PC-9 (cell line): ENCODE measurements at regions not wholly inside any gene's neighbourhood (a gene's known extent, or its start where the extent isn't known, plus 50 kb on each side); places are given as distances from the start of the nearest gene placed in this dataset.

Source experiments
- BruUV-seq: library from RNA; stranded (reverse); fragments of 400-500 nt; replicated peaks from 2 replicates; lab custom pipeline; 2021; lab: Mats Ljungman, UMichigan
- CTCF ChIA-PET: fragments of 300-600 bp; sonication (Branson Sonifier 250); formaldehyde crosslinking; loops from one replicate; lab custom pipeline; 2022; ENCODE audit warnings: antibody characterized with exemption; lab: Charles Lee
- POLR2A ChIA-PET: fragments of 300-600 bp; sonication (Branson Sonifier 250); formaldehyde crosslinking; loops from one replicate; lab custom pipeline; 2022; ENCODE audit warnings: antibody characterized with exemption; ENCODE audit not compliant: unreplicated experiment; lab: Charles Lee
- DNase-seq, 2 experiments: peaks; one replicate each; pipeline versions ENCODE4 v3.0.0 to v3.0.0-alpha.2; 2015 to 2022; ENCODE audit warnings: mixed read lengths in 1 of 2
- H2AFZ ChIP-seq: fragments of 200-600 bp; sonication (generic); 2 replicates; pipeline ENCODE4 v1.8.1; 2017; ENCODE audit warnings: antibody characterized with exemption
- H3F3A ChIP-seq: fragments of 200-600 bp; sonication (generic); 2 replicates; pipeline ENCODE4 v1.8.1; 2017; ENCODE audit warnings: antibody characterized with exemption, mild to moderate bottlenecking, low read depth; ENCODE audit not compliant: insufficient read depth
- H3K27ac ChIP-seq: fragments of 200-600 bp; sonication (generic); 2 replicates; pipeline ENCODE4 v1.6.1; 2016; ENCODE audit warnings: mixed run types
- H3K27me3 ChIP-seq: fragments of 200-600 bp; sonication (generic); 2 replicates; pipeline ENCODE4 v1.6.1; 2016; ENCODE audit warnings: low read depth, mixed run types; ENCODE audit not compliant: insufficient read depth
- H3K36me3 ChIP-seq: fragments of 200-600 bp; sonication (generic); 2 replicates; pipeline ENCODE4 v1.6.1; 2016; ENCODE audit warnings: low read depth, mixed run types
- H3K4me1 ChIP-seq: fragments of 200-600 bp; sonication (generic); replicated peaks from 2 replicates; pipeline ENCODE4 v1.6.1; 2016; ENCODE audit warnings: mixed run types; ENCODE audit not compliant: insufficient read depth
- H3K4me2 ChIP-seq: fragments of 200-600 bp; sonication (generic); 2 replicates; pipeline ENCODE4 v1.6.1; 2017; ENCODE audit warnings: mixed run types
- H3K4me3 ChIP-seq: fragments of 200-600 bp; sonication (generic); 2 replicates; pipeline ENCODE4 v1.6.1; 2016; ENCODE audit warnings: mixed run types
- H3K79me2 ChIP-seq: fragments of 200-600 bp; sonication (generic); 2 replicates; pipeline ENCODE4 v1.6.1; 2017; ENCODE audit warnings: low read depth, mixed run types
- H3K9me2 ChIP-seq: fragments of 200-600 bp; sonication (generic); 2 replicates; pipeline ENCODE4 v1.8.1; 2017; ENCODE audit warnings: mild to moderate bottlenecking; ENCODE audit not compliant: insufficient read depth
- H3K9me3 ChIP-seq: fragments of 200-600 bp; sonication (generic); 2 replicates; pipeline ENCODE4 v1.8.1; 2016; ENCODE audit warnings: low read depth; ENCODE audit not compliant: insufficient read depth
- H4K20me1 ChIP-seq: fragments of 200-600 bp; sonication (generic); 2 replicates; pipeline ENCODE4 v1.8.1; 2017; ENCODE audit not compliant: insufficient read depth
- EZH2 ChIP-seq: fragments of 200-600 bp; sonication (generic); IDR thresholded peaks from 2 replicates; pipeline ENCODE4 v1.8.0; 2017; ENCODE audit warnings: antibody characterized with exemption, low read depth
- intact Hi-C: fragments of 100-400 bp; cut with micrococcal nuclease; formaldehyde crosslinking; loops from one replicate; pipeline ENCODE4 v1.10.0; 2022; ENCODE audit not compliant: unreplicated experiment
- TF ChIP-seq, protein P1 (sequence below): fragments of 200-600 bp; sonication (generic); conservative IDR thresholded peaks from 2 replicates; pipeline ENCODE4 v1.6.1; 2017; ENCODE audit warnings: mixed run types, antibody characterized with exemption, mild to moderate bottlenecking, moderate library complexity

- BruUV-seq: no TSS peak
- no peaks in the 10 kb centered on the region for H3K27me3 ChIP-seq
- ChIA-PET POLR2A (no interaction called here), CTCF (no interaction called here)
- H3K4me1 ChIP-seq: no peaks in the 10 kb centered on the region
- H3K4me2 ChIP-seq: no peak overlapping the region
- no peak for DNase-seq
- H2AFZ ChIP-seq: no peak overlapping the region
- no peak overlapping the region for H3K4me3 ChIP-seq
- no peaks in the 10 kb centered on the region for H4K20me1 ChIP-seq
- no peaks in the 10 kb centered on the region for H3K36me3 ChIP-seq
- no peak for TF ChIP-seq EZH2
- TF ChIP-seq, protein P1, sequence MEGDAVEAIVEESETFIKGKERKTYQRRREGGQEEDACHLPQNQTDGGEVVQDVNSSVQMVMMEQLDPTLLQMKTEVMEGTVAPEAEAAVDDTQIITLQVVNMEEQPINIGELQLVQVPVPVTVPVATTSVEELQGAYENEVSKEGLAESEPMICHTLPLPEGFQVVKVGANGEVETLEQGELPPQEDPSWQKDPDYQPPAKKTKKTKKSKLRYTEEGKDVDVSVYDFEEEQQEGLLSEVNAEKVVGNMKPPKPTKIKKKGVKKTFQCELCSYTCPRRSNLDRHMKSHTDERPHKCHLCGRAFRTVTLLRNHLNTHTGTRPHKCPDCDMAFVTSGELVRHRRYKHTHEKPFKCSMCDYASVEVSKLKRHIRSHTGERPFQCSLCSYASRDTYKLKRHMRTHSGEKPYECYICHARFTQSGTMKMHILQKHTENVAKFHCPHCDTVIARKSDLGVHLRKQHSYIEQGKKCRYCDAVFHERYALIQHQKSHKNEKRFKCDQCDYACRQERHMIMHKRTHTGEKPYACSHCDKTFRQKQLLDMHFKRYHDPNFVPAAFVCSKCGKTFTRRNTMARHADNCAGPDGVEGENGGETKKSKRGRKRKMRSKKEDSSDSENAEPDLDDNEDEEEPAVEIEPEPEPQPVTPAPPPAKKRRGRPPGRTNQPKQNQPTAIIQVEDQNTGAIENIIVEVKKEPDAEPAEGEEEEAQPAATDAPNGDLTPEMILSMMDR: no peak
- H3K9me2 ChIP-seq: no peaks in the 10 kb centered on the region
- no peaks in the 10 kb centered on the region for H3K9me3 ChIP-seq
- H3K27ac ChIP-seq: no peak overlapping the region
- no peaks in the 10 kb centered on the region; the same call in 1 of the 2 replicates for H3F3A ChIP-seq
- H3K79me2 ChIP-seq: no peaks in the 10 kb centered on the region
- intact Hi-C loops: no loop called here
Observed at GRCh38 chr1:87760654-87761053, 432.0 kb downstream of the LMO4 start.

DNA sequence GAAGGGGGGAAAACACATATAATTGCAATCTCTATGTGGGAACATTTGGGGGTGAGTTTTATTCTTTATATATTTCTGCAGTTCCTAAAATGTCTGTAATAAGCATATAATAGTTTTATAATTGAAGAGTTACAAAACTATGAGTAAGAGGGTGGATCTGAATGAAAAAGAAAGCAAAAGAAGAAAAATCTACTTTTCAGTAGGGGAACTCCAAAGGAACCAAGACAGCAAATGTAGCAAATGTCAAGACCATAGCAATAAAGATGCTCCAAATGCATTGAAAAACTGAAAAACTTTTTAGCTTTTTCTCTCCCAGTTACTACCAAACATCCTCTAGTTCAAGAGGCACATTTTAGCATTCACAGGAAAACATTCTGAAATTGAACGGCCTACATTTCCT lies 434.8 kb downstream of the LMO4 start:
- no peak overlapping the region for H3K27ac ChIP-seq
- no peak for DNase-seq
- no peaks in the 10 kb centered on the region for H3K9me2 ChIP-seq
- no peak overlapping the region for H3K4me3 ChIP-seq
- H3K79me2 ChIP-seq: no peaks in the 10 kb centered on the region
- 0 out of 2 replicates have a peak overlapping the region, but pooled peaks have one; percentile 2 for H2AFZ ChIP-seq
- POLR2A ChIA-PET: no interaction called here
- TF ChIP-seq EZH2: no peak
- TF ChIP-seq, protein P1: no peak
- no peaks in the 10 kb centered on the region for H3K4me1 ChIP-seq
- intact Hi-C loops: no loop called here
- CTCF ChIA-PET: no interaction called here
- no peaks in the 10 kb centered on the region for H3K36me3 ChIP-seq
- no peaks in the 10 kb centered on the region for H3K9me3 ChIP-seq
- no peaks in the 10 kb centered on the region; the same call in 1 of the 2 replicates for H3F3A ChIP-seq
- H4K20me1 ChIP-seq: no peaks in the 10 kb centered on the region
- H3K27me3 ChIP-seq: no peaks in the 10 kb centered on the region
- no peak overlapping the region for H3K4me2 ChIP-seq
- BruUV-seq: no TSS peak

DNA sequence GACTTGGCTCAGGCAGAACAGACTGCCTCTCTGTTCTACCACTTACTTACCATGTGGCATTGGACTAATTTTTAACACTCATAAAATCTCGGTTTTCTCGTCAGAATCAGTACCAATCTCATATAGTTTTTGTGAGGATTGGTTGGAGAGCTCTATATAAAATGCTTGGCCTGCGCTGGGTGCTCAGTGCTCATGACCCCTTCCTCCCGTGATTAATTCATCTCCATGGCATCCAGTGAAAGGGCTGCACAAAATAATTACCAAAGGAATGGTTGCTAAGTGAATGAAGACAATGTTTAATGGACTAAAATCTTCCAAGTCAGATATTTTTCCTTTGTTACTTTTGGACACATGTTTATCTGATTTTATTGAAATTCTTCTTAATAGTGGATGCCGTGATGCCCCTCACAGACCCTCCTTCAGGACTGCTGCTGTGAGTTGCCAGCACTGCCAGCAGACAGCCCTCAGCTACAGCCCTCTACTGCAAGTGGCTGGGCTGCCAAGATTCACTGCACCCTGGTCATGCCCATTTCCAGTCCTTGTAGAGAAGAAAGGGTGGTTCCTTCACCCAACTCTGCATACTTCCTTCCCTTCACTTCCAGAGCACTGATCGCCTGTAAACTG lies 436.5 kb downstream of the LMO4 start:
- Histone ChIP-seq H3K79me2 (no peaks in the 10 kb centered on the region), H2AFZ (0 out of 2 replicates have a peak overlapping the region, but pooled peaks have one; percentile 1), H3K4me3 (no peak overlapping the region), H3K27me3 (no peaks in the 10 kb centered on the region), H3K9me2 (no peaks in the 10 kb centered on the region; the same call in 1 of the 2 replicates), H3K4me2 (no peak overlapping the region), H3K4me1 (no peaks in the 10 kb centered on the region), H3F3A (no peaks in the 10 kb centered on the region; the same call in 1 of the 2 replicates), H4K20me1 (no peaks in the 10 kb centered on the region), H3K36me3 (no peaks in the 10 kb centered on the region), H3K27ac (no peak overlapping the region), H3K9me3 (no peaks in the 10 kb centered on the region)
- DNase-seq: no peak
- intact Hi-C loops: no loop called here
- BruUV-seq: no TSS peak
- CTCF ChIA-PET: no interaction called here
- TF ChIP-seq EZH2: no peak
- TF ChIP-seq, protein P1: no peak
- POLR2A ChIA-PET: no interaction called here
